Activated CD8-positive, alpha-beta memory T cell treated with anti-CD3 and anti-CD28 coated beads, Interleukin-2, amount 50 U/mL, for 48 hours (primary cell): ENCODE measurements at regions not wholly inside any gene's neighbourhood (a gene's known extent, or its start where the extent isn't known, plus 50 kb on each side); places are given as distances from the start of the nearest gene placed in this dataset.

Experiments
- DNase-seq: peaks from one replicate; pipeline ENCODE4 v3.0.0-alpha.2; 2020

DNA sequence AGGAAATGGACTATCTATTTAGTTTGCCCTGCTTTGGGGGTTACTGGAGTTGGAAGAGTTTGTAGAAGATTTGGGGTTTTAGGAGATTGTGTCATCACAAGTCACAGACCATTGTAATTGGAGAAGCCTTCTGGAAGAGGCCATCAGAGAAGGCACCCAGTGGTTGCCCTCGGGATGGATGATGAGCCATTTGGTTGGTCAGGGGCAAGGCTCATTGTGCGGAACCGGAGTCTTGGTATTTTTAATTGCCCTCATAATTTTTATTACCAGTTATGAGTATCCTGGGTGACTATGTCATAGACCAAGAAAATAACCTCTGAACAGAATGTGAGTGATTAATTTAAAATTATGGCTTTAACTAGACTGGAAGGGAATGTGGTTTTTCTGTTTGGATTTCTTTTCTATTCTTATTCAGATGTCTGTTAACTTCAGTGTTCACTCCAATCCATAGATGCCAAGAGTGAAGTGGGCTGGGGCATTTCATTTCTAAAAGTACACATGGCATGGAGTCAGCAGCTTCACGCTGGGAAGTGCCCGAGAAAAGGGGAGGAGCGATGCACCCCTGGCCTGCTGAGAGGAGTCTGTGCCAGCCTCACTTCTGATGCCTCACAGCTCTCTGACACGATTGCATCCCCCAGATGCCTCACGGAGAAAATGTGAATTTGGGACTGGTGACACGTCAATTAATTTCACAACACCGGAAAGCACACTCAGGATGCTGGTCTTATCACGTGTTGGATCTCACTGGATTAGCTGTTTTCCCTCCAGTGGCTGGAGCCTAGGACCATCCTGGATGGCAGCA, 225.6 kb upstream of the IGFBP3 start:
- no peak for DNase-seq

DNA sequence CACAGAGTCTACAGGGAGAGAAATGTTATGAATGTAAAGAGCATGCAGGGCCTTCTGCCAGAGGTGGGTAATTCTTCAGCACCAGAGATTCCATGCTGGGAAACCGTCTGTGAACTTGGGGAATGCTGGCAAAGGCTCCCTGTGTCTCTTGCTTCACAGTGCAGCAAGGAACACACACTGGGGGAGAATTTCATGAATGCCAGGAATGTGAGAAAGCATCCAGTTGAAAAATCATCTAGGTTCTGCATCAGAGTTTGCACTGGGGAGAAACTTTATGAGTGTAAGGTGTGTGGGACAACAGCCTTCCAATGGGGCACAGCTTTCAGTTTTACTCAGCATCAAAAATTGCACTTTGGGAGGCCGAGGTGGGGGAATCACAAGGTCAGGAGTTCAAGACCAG, 224.3 kb upstream of the IGFBP3 start:
- no peak for DNase-seq

DNA sequence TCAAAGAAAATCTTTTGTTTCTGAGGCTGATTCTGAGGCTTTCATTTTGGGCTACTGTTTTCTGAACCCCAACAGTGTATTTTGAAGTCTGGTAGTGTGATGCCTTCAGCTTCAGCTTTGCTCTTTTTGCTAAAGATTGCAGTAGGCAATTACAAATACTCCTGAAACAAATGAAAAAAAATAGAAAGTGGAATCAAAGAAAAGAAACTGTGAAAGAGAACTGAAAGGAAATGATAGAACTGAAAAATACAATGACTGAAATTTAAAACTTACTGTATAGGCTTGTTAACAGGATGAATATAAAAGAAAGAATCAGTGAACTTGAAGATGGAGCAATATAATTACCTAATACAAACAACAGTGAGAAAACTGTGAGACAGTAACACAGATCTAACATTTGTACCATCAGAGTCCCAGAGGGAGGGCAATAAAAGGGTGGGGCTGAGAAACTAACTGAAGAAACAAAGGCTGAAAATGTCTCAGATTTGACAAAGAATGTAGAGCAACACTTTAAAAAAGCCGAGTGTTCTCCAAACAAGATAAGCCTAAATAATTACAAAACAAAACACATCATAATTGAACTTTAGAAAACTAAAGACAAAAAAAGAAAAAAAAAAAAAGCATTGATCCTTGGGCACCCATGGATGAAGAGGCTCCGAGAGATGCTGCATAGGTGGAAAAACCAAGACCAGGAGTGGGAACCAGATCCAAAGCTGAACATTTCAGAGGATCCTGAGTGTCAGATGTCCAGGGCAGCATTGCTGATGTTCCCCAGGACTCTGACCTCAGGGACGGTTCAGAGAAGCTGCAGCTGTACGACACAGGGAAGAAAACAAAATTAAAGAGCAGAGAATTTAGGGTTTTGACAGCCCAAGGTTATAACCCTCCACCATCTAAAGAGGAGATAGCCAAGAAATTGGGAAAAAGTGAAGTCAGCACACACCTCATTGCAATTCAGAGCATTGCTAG, 223.2 kb upstream of the IGFBP3 start:
- no peak for DNase-seq

DNA sequence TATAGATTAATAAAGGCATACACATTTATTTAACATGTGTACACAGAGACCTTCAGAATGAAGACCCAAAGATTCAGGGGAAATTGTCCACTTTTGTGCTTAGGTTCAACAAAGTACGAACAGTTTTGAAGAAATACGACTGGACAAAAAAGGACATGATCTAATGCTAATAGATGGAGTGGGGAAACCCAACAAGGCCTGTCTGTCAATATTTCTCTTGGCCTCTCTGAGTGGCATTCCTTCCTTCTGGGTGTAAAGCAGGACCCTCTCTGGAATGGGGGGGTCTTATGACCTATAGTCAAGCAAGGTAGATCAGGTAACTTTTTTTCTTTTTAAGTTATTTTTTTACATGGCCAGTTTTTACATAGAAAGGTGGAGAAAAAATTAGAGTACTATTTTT, 222.3 kb upstream of the IGFBP3 start:
- no peak for DNase-seq

DNA sequence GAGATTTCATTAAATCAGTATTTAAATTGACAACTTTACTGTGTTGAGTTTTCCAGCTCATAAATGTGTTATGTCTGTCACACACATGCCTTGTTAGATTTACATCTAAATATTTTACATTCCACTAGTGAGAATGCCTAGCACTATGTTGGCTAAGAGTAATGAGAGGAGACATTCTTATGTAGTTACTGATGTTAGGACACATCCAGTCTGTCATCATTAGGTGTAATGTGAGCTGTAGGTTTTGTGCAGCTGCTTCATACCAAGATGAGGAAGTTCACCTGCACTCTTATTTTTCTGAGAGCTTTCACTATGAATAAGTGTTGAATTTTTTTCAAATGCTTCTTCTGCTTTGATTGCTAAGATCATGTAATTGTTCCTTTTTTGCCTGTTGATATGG, 218.0 kb upstream of the IGFBP3 start:
- no peak for DNase-seq

DNA sequence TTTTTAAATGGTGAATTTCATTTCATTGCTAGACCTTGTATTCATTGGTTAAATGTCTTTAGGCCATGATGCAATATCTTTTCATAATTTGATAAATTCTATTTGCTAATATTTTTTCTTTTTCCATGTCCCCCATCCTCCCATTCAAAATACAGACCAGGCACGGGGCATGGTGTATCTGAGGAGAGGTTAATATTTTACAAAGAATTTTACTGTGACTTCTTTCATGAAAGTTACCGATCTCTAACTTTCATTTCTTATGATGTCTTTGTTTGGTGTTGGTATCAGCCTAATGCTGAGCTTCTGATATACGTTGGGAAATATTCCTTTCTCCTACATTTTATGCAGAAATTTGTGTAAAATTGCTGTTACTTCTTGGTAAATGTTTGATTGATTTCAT, 216.7 kb upstream of the IGFBP3 start:
- no peak for DNase-seq

DNA sequence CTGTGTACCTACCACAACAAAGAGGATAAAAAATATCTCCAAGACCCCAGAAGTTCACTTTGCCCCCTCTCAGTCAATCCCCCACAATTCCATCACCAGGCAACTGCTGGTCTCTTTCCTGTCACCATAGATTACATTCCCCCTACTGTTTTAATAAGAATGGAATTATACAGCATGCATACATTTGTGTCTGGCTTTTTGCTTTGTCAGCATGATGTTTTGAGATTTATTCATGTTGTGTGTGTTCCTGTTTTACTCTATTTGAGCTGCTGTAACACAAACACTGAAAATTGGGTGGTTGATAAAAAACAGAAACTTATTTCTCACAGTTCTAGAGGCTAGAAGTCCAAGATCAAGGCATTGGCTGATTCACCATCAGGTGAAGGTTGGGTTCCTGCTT, 214.5 kb upstream of the IGFBP3 start:
- no peak for DNase-seq

DNA sequence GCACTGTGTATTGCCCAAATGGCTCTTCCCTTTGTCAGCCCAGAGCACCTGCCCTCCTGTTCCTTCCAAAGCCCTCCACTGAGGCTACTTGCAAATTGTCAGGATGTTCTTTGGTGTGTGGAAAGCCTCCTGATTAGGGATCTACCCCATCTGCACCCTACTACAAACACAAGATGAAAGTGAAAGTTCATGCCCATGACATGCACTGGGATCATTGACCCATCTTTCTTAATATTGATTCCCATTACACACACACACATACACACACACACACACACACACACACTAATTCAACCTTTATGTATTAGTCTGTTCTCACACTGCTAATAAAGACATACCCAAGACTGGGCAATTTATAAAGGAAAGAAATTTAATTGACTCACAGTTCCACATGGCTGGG, 213.7 kb upstream of the IGFBP3 start:
- DNase-seq = no peak

DNA sequence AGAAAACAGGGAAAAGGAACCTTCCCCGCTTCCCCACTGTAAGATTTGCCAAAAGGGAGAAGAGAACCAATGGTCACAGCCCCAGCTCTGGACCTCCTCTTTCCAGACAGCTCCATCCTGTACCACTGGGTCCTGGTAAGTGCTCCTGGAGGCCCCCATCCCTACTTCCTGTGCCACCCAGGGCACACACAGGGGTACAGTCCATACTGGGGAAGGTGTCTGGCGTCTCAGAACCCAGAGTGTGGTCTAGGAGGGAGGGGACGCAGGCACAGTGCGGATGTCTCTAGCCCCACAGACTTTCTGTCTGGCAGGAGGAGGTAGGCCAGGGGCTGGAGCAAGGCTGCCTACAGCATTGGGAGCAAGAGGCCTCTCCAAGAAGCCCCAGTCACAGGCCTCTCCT, 213.3 kb upstream of the IGFBP3 start:
- no peak for DNase-seq

DNA sequence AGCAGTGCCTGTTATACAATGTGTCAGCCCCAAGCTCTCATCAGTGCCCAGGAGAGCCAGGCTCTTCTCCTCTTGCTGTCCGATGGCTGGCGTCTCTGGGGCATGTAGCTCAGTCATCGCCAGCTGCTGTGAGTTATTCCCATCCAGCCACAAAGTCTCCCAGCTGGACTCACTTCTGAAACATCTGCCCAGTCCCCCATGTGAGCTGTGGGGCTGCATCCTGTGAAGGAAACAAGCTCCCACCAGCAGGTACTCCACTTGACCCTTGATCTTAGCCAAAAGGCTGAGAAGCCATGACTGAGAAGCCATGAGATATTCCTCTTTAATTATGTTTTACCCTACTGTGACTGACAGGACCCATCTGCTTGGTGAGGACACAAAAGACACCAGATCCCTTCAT, 212.7 kb upstream of the IGFBP3 start:
- no peak for DNase-seq

DNA sequence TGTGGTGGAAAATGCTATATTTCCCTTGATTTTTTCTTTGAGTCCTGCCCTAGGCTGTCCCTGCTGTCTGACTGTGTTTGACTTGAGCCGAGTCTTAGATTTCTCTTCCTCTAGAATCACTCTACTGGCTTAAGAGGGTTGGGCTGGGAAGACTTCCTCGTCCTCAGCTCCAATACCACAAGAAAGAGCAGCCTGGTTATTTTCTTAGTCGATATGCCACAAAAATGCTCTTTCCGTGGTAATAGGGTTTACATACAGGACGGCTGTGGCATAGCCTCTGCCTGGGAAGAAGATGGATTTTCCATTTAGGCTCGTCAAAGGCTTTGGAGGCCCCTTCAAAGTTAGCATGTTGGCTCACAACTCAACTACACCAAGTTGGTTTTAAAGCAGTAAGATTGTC, 212.0 kb upstream of the IGFBP3 start:
- DNase-seq = no peak

DNA sequence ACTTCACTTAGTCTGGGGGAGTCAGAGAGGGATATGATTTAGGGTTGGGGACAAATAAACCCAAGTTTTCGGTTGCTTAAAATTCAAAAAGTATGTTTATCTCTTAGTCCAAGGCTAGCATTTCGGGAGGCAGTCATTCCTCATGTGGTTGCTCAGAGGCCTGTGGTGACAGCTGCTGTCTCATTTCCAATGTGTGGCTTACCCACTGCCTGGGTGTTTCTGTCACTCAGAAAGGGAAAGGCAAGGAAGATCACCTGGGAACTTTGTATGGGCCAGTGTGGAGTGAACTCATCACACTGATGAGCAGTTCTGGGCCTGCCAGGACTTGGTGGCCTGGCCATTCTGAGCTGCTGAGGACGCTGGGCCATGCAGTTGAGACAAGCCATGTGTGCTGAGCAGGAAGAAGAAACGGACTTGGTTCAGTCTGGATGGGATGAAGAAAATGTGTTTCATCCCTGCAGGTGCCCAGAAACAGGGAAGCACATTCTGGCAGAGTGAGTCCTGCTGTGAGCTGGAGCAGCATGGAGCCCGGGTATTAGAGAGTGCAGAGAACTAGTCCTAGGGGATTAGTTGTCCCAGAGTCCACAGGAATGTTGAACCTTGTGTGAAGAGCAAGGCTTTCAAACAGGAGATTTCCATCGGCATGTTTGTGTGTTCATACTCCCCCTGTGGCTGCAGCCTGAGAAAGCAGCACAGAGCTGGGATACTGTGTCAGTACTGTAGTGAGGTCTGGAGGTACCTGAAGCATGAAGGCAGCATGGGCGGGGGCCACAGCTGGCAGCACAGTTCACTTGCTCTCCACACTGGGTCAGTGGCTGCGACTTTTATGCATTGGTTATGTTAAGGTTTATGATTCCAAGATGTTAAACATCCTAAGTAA, 211.1 kb upstream of the IGFBP3 start:
- DNase-seq = no peak

DNA sequence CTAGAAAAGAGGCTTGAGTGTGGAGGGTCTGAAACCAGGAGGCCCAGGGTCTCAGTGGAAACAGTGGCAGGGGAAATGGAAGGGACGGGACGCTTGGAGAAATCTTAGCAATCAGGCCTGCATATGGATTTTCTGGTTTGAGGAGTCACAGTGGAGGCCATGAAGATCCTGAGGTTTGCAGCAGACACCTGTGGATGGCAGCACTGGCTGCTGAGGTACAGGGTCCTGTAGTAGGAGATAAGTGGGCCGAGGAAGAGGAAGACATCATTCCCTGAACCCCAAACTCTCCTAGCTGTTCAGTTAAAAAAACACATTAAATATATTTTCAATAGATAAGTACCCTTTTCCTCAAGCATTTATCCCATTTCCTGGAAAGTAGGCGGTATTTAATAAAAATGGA, 208.8 kb upstream of the IGFBP3 start:
- no peak for DNase-seq

DNA sequence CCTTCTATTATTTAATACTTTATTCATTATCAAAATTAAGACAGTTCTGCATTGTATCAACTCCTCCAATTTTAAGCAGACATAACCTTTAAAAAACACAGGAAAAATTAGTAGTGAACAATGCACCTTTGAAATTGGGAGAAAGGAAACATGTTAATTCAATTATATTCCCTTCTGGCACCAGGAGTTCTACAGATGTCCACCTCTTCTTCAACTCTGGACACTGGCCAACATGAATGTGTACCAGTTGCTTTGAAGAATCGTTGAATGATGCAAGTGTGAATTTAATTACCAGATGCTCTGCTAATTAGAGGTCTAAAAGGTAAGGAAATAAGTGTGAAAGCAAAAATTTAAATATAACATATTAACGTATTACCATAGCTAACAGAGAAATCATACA, 206.7 kb upstream of the IGFBP3 start:
- DNase-seq = no peak

DNA sequence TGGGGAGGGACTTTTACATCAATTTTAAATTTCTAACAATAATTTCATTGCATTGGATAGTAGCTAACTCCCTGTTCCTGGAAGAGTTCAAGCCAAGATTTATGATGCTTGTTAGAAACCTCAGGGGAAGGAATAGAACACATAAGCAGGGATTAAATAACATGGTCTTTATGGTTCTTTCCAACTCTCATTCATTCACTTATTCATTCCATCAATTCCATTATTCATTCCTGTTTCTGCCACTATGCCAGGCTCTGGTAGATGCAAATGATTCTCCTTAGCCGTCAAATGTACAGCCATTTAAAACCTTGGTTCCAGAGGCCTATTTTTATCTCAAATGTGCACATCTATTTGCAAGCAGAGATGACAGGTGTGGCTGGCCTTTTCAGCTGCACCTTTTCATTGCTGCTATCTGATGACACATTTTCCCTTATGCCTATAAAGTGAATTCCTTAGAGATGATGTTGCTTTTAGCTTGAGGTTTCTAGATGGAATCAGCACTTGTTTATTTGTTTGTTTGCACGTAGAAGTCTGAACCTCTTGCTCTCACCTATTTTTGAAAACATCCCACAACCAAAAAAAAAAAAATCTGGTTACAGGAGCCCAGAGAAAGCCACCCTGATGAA, 205.7 kb upstream of the IGFBP3 start:
- no peak for DNase-seq

DNA sequence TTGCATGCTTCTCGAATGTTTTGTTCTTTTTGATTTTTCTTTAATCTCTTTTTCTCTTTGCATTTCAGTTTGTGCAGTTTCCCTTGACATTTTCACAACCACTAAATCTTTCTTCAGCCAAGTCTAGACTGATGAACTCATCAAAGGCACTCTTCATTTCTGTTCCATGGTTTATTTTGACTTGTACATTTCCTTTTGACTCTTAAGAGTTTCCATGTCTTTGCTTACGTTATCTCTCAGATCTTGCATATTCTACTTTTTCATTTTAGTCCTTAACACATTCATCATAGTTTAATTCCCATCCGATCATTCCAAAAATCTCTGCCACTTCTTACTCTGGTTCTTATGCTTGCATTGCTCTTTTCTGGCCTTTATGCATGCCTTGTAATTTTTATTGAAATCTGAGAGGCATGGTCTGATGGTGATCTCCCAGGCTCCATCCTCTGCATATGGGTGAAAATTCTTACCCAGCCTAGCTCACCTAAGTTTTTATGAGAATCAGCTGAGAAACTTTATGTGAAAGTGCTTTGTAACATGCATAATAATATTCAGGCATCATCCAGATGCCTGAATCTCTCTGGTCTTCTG, 202.8 kb upstream of the IGFBP3 start:
- no peak for DNase-seq

DNA sequence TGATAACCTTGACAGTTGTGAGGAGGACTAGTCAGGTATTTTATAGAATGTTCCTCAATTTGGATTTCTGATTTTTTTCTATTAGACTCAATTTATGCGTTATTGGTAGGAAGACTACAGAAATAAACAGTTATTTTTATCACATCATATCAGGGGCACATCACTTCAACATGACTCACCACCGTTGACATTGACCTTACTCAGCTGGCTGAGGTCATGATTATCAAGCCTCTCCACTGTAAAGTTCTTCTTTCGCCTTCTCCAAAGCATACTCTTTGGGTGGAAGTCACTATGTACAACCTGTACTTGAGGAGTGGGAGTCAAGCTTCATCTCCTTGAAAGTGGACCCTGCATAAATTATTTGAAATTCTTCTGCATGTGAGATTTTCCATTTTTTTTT, 194.3 kb upstream of the IGFBP3 start:
- no peak for DNase-seq

DNA sequence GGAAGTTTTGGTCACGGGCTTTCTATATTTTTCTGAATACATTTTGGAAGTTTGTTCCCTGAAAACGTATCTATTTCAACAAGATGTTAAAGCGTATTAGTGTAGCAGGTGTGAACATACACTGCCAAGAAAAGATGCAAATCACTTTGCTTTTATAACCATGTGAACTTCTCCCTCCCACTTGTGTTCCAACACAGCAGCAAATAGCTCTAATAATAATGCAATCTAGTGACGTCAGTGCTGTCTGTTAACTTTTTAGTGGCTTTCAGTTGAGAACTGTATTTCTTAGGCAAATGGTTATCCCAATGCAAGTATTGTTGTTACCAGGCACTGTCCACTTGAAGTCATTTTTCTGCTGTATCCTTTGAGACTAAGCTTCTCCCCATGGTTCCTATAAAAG, 188.4 kb upstream of the IGFBP3 start:
- no peak for DNase-seq

DNA sequence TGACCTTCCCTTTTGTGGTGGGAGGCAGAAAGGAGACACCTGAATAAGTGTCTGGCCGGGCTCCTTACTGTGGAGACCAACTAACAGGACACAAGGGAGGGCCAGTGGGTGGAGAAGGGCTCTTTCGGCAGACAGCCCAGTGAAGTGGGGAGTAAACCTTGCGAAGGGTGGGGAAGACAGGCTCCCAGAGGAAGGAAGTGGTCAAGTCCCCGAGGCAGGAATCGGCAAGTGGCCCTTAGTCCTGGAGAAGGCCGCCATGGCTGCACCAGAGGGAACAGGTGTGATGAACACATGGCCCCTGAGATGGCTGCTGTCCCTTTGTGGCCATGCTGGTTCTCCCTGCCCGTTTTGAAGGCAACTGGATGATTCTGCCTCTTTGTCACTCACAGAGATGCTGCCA, 187.2 kb upstream of the IGFBP3 start:
- no peak for DNase-seq

DNA sequence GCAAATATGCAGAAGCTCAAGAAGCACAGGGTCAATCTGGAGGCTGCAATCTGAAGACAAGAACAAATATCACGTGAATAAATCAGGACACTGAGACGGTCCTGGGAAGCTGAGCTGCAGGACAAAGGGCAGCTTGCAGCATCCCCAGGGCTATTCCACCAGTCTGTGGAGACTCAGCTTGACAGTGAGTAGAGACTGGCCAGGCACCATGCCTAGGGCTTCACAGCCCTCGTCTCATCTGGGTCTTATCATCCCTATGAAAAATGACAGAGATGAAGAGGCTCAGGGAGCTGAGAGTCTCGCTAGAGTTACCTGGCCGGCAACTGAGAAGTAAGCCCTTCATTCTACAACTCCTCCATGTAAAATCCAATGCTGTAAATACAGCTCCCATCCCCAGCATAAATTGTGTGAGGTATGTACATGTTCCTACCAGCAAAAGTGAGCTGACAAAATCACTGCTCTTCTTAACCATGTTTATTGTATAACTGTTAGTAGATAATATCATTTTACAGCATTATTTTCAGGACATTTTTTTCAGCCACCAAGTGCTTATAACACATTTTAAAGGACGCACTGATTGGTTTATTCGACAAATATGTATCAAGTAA, 186.6 kb upstream of the IGFBP3 start:
- DNase-seq = no peak

DNA sequence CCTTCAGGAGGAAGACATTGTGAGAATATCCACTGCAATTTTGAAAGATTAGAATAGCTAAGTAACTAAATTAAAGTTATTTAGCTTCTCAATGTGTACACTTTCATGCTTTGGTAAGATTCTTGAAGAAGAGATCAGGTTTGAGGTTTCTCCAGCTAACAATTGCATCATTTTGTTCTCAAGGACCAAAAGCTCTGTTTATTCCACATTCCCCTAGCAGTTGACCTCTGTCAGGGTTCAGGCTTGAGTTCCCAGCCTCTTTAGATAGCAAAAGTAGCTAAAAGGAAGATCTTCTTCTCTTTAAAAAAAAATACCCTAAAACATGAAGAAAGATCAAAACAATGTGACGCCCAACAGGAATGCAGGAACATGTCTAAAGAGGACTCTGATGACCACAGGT, 179.4 kb upstream of the IGFBP3 start:
- no peak for DNase-seq

DNA sequence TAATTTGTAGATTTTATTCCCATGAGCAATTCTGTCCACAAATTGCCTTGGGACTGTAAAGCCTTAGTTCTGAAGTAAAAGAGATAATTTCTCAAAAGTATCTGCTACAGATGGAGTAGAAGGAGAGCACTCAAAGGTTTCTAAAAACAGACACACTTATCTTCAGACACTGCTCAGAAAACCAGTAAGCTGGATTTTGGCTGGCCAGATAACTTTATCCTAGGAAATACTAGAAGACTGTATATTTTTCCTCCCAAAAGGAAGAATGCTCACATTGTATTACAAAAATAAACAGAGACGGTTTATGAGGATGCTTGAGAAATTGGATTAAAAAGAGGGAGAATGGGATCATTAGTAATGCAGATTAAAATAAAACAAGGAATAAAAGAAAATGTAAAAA, 178.0 kb upstream of the IGFBP3 start:
- no peak for DNase-seq
